Activated CD4-positive, alpha-beta T cell treated with anti-CD3 and anti-CD28 coated beads, Interleukin-2, amount 50 U/mL, for 48 hours (primary cell): ENCODE measurements at regions not wholly inside any gene's neighbourhood (a gene's known extent, or its start where the extent isn't known, plus 50 kb on each side); places are given as distances from the start of the nearest gene placed in this dataset.

Experiments
- DNase-seq, 2 experiments: peaks; one replicate each; pipeline ENCODE4 v3.0.0-alpha.2; 2020

- no peak for DNase-seq
These were observed 77.2 kb upstream of the TMEM106B start for GRCh38 chr7:12133865-12134264.

DNA sequence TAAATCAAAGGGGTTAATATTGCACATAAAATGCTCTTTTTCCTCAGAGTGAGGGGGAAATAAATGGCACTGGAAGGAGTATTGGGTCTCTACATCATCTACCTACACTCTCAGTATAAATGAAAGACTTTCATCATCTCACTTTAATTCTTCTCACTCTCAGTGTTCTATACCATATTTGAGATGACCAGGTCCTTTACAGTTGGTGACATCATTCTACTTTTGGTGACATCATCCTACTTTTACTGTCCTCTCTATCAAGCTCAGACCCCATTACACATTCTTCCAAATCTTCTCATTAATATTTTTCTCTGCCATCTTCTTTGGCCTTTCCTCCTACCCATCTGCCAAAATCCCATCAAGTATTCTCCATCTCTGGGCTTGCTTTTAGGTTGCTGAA lies 74.6 kb upstream of the TMEM106B start:
- no peak for DNase-seq

DNA sequence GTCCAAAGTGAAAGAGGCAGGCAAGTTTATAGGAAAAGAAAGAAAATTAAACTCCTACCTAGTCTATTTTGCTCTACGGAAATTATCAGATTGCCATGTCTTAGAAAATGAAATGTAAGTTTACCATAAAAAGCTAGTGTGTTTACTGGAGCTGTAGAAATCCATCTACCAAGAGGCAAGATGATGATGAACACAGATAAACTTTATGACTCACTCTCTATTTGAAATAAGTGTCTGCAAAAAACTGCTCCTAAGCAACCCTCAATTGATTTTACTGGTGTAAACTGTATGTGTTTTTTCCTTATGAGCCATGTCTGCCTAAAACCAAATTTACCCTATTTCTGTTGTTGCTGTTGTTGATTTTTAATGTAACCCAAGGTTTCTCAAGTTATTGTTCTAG lies 73.8 kb upstream of the TMEM106B start:
- no peak for DNase-seq

GRCh38 chr7:12138421-12138820 lies 72.7 kb upstream of the TMEM106B start:
- DNase-seq: no peak

GRCh38 chr7:12139416-12139815 lies 71.7 kb upstream of the TMEM106B start:
- DNase-seq: no peak

DNA sequence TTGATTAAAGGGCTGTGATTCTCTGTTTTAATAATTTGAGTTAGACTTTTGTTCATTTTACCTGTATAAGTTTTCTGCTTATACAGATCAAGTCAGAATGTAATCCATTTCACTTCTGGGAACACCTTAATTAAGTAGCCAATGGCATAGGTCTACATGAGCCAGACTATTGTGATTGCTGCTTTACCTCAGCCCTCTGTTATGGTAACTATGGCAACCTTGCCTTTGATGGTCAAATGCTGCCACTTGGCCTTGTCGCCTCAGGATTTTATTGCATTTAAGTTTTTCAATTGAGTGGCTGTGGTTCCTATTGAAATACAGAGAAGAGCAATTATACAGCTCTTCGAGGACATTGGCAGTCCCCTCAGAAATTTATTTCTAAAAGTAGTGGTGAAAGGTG lies 64.3 kb upstream of the TMEM106B start:
- no peak for DNase-seq

DNA sequence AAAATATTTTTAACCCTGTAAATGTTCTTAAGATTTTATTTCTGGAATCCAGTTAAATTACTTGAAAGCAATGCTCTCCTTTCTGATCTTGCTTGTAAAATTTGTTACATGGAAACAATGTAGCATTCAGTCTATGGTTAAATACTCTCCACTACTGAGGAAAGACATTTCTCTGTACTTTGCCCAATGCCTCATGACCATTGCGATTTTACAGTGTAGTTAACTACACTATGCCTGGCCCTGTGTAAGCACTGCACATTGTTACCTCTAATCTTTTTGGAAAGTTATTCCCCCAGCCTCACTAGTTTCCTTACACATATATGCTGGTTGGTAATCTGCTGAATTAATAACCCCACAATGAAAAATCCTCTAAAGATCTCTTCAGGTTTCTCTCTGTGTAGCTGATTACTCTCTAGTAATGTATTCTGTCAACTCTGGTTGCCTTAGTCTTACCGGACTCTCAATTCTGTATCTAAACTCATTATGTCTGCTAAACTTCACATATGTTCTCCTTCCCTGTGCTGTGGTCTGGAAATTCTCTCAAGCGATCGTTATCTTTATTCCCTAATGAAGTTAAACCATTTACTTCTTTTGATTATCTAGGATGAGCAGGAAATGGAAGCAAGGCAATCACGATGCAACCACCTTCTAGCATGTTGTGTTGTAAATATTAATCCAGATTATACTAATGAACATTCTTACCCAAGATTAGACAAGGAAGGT lies 58.7 kb upstream of the TMEM106B start:
- no peak for DNase-seq

- no peak for DNase-seq
These were observed 57.0 kb upstream of the TMEM106B start for GRCh38 chr7:12154119-12154518.

DNA sequence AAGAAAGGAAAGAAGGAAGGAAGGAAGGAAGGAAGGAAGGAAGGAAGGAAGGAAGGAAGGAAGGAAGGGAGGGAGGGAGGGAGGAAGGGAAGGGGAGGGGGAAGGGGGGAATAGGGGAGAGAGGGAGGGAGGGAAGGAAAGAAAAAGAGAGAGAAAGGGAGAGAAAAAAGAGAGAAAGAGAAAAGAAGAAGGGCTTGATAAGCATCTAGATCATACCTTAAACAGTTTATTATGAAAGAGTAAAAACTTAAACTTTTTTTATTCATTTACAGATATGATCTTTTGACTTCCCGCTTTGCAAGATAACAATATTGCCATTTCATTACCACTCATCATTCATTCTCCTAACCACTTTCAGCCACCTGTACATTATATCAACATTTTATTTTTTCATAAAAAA lies 53.6 kb upstream of the TMEM106B start:
- no peak for DNase-seq

DNA sequence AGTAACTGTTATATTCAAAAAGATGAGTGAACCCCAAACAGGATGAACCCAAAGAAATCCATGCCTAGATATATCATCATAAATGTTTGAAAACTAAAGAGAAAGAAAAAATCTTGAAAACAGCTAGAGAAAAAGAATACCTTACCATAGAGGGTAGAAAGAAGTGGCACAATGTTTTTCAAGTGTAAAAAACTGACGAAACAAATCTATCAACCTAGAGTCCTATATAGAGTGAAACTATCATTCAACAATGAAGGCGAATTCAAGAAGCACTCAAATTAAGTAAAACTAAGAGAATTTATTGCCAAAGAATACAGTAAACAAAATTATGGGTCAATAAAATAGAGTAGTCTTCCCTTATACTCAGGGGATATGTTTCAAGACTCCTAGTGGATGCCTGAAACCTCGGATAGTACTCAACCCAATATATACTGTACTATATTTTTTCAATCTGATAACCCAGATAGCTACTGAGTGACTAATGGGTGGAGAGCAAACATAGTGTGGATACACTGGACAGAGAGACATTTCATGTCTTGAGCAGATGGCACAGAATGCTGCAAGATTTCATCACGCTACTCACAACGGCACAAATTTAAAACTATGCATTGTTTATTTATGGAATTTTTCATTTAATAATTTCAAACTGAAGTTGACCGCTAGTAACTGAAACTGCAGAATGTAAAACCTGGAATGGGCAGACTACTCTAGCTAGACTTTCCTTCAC lies 52.6 kb upstream of the TMEM106B start:
- no peak for DNase-seq

DNA sequence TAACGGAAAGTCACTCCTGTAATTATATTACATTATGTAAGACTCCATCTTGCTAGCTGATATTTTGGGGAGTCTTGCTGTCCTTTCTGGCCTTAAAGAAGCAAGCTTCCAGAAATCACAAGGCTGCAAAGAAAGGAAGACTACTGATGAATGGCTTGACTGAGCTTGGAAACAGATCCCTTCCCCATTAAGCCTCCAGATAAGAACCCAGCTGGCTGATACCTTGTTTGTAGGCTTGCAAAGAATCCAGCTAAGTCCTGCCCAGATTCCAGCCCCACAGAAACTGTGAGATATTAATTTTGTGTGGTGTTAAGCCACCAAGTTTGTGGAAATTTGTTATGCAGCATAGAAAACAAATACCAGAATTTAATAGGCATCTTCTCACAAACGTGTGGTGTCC lies 49.9 kb upstream of the TMEM106B start:
- no peak for DNase-seq
